ENCODE measurements at regions not wholly inside any gene's neighbourhood (a gene's known extent, or its start where the extent isn't known, plus 50 kb on each side); places are given as distances from the start of the nearest gene placed in this dataset.
"Not testable (repeated sequence)": the region's sequence is repeated elsewhere in the genome, so short reads cannot be mapped to it uniquely, and the experiment has no call there.

DNA sequence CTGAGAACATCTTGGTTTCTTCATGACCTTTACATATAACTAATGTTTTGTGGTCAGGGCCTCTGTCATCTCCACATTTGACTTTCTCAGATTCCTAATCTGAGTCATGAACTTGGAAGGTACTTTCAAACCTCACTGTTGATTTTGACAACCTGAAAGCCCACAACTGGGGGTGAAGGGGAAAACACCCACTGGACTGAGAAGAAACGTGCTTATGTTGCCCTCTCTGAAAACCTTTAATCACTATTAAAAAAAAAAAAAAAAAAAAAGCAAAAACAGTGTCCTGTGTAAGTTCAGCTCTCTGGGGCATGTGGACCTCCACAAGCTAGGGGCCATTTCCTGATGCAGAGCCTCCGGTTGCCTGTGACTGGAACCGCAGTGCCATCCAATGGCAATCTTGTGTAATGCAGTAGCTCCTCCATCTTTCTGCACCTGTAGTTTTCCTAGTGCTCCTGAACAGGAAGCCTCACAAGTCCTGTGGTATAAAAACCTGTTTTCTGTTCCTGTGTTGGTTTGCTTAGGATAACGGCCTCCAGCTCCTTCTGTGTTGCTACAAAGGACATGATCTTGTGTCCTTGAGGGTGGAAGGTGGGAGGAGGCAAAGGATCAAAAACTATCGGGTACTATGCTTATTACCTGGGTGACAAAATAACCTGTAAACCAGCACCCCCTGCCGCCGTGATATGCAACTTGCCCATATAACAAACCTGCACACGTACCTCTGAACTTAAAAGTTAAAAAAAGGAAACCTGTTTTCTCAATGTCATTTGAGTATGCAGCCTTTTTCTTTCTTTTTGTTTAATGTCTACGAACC is 124.5 kb downstream of the ZNF648 start:
- Histone ChIP-seq H3K79me2 (ENCODE audit: low read length) (no peaks in the 10 kb centered on the region), H3K27me3 (ENCODE audit: low read length) (no peaks in the 10 kb centered on the region), H3K36me3 (ENCODE audit: insufficient read depth, low read length) (no peaks in the 10 kb centered on the region), H3K27ac (ENCODE audit: low read length) (no peak overlapping the region), H2AFZ (ENCODE audit: low read length) (no peak overlapping the region), H3K9me3 (ENCODE audit: low read length) (no peaks in the 10 kb centered on the region), H3K4me3 (ENCODE audit: low read length) (no peak overlapping the region), H3K9ac (ENCODE audit: low read length) (no peak overlapping the region), H3K4me1 (ENCODE audit: low read length) (no peaks in the 10 kb centered on the region), H4K20me1 (ENCODE audit: insufficient read depth, low read depth, low read length) (no peaks in the 10 kb centered on the region), H3K9me2 (replicated peaks; ENCODE audit: insufficient read depth, low read length) (no peaks in the 10 kb centered on the region), H3K4me2 (ENCODE audit: low read depth, low read length, poor library complexity, severe bottlenecking) (no peak overlapping the region)
- DNase-seq = peak; percentile 83

- Histone ChIP-seq H3K4me3 (ENCODE audit: low read length) (no peak overlapping the region), H2AFZ (ENCODE audit: low read length) (no peak overlapping the region), H3K27me3 (ENCODE audit: low read length) (no peaks in the 10 kb centered on the region), H3K4me1 (ENCODE audit: low read length) (no peaks in the 10 kb centered on the region), H3K9me3 (ENCODE audit: low read length) (no peaks in the 10 kb centered on the region), H3K9ac (ENCODE audit: low read length) (no peak overlapping the region), H3K27ac (ENCODE audit: low read length) (no peak overlapping the region), H3K36me3 (ENCODE audit: insufficient read depth, low read length) (no peaks in the 10 kb centered on the region), H4K20me1 (ENCODE audit: insufficient read depth, low read depth, low read length) (no peaks in the 10 kb centered on the region), H3K4me2 (ENCODE audit: low read depth, low read length, poor library complexity, severe bottlenecking) (no peak overlapping the region), H3K79me2 (ENCODE audit: low read length) (no peaks in the 10 kb centered on the region), H3K9me2 (replicated peaks; ENCODE audit: insufficient read depth, low read length) (no peaks in the 10 kb centered on the region)
- no peak for DNase-seq
These were observed 125.2 kb downstream of the ZNF648 start for GRCh38 chr1:181936269-181936668.

DNA sequence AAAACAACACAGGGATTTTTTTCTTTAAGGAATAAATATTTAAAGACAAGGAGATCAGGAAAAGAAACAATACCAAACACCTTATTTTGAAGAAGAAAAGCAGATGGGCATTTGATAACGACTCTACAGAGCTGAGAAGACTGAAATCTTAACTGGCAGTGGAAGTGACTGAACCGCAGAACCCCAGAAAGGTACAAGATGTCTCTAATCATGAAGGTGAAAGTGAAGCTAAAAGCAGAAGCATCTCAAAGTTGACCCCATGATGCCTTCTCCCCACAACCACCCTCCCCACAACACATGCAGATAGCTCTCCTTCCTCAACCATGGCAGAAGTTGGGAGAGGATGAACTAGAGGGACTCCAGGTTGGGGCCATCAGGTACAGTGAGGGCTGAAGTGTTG is 129.6 kb downstream of the ZNF648 start:
- Histone ChIP-seq H3K4me2 (ENCODE audit: low read depth, low read length, poor library complexity, severe bottlenecking) (no peak overlapping the region), H2AFZ (ENCODE audit: low read length) (no peak overlapping the region), H3K4me3 (ENCODE audit: low read length) (no peak overlapping the region)

GRCh38 chr1:181930187-181930586 is 131.3 kb downstream of the ZNF648 start:
- H3K4me2 ChIP-seq (ENCODE audit: low read depth, low read length, poor library complexity, severe bottlenecking) = no peak overlapping the region
- no peaks in the 10 kb centered on the region for H4K20me1 ChIP-seq (ENCODE audit: insufficient read depth, low read depth, low read length)
- no peak for DNase-seq
- H3K9me3 ChIP-seq (ENCODE audit: low read length) = no peaks in the 10 kb centered on the region
- H2AFZ ChIP-seq (ENCODE audit: low read length) = no peak overlapping the region
- H3K79me2 ChIP-seq (ENCODE audit: low read length) = no peaks in the 10 kb centered on the region
- H3K9ac ChIP-seq (ENCODE audit: low read length) = no peak overlapping the region
- H3K9me2 ChIP-seq (replicated peaks; ENCODE audit: insufficient read depth, low read length) = no peaks in the 10 kb centered on the region
- H3K36me3 ChIP-seq (ENCODE audit: insufficient read depth, low read length) = no peaks in the 10 kb centered on the region
- H3K4me1 ChIP-seq (ENCODE audit: low read length) = no peaks in the 10 kb centered on the region
- H3K27ac ChIP-seq (ENCODE audit: low read length) = no peak overlapping the region
- no peaks in the 10 kb centered on the region for H3K27me3 ChIP-seq (ENCODE audit: low read length)
- H3K4me3 ChIP-seq (ENCODE audit: low read length) = no peak overlapping the region

More for the DNA sequence above, 129.6 kb downstream of the ZNF648 start:
- no peaks in the 10 kb centered on the region for H3K27me3 ChIP-seq (ENCODE audit: low read length)
- no peaks in the 10 kb centered on the region for H3K36me3 ChIP-seq (ENCODE audit: insufficient read depth, low read length)
- no peaks in the 10 kb centered on the region for H3K9me2 ChIP-seq (replicated peaks; ENCODE audit: insufficient read depth, low read length)
- H3K27ac ChIP-seq (ENCODE audit: low read length) = no peak overlapping the region
- no peaks in the 10 kb centered on the region for H4K20me1 ChIP-seq (ENCODE audit: insufficient read depth, low read depth, low read length)
- DNase-seq = no peak
- H3K9me3 ChIP-seq (ENCODE audit: low read length) = no peaks in the 10 kb centered on the region
- H3K4me1 ChIP-seq (ENCODE audit: low read length) = no peaks in the 10 kb centered on the region
- no peaks in the 10 kb centered on the region for H3K79me2 ChIP-seq (ENCODE audit: low read length)
- no peak overlapping the region for H3K9ac ChIP-seq (ENCODE audit: low read length)

DNA sequence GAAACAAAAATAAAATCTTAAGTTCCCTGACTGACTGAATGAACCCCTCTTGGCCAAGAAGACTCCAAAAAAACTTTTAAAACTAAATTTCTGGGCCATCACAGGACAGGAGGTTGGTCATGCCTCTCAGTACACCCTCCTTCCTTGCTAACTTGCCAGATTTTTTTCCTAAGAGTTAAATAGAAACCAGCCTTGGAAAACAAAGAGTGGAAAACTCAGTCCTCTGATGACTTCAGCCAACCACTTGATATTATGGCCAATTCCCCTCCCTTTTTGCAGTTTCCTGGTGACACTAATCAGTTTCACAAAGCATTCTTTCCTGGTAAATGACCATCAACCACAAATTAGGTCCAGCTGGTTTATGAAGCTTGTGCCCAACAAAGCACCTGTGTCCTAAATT is 134.8 kb downstream of the ZNF648 start:
- no peak for DNase-seq
- Histone ChIP-seq H3K36me3 (ENCODE audit: insufficient read depth, low read length) (no peaks in the 10 kb centered on the region), H3K4me3 (ENCODE audit: low read length) (no peak overlapping the region), H3K9me3 (ENCODE audit: low read length) (no peaks in the 10 kb centered on the region), H3K9me2 (replicated peaks; ENCODE audit: insufficient read depth, low read length) (no peaks in the 10 kb centered on the region), H3K79me2 (ENCODE audit: low read length) (no peaks in the 10 kb centered on the region), H3K9ac (ENCODE audit: low read length) (no peak overlapping the region), H3K4me1 (ENCODE audit: low read length) (no peaks in the 10 kb centered on the region), H3K4me2 (ENCODE audit: low read depth, low read length, poor library complexity, severe bottlenecking) (no peak overlapping the region), H4K20me1 (ENCODE audit: insufficient read depth, low read depth, low read length) (no peaks in the 10 kb centered on the region), H3K27ac (ENCODE audit: low read length) (no peak overlapping the region), H2AFZ (ENCODE audit: low read length) (no peak overlapping the region), H3K27me3 (ENCODE audit: low read length) (no peaks in the 10 kb centered on the region)

DNA sequence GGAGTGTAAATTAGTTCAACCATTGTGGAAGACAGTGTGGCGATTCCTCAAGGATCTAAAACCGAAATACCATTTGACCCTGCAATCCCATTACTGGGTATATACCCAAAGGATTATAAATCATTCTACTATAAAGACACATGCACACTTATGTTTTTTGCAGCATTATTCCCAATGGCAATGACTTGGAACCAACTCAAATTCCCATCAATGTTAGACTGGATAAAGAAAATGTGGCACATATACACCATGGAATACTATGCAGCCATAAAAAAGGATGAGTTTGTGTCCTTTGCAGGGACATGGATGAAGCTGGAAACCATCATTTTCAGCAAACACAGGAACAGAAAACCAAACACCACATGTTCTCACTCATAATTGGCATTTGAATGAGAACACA is 137.5 kb downstream of the ZNF648 start:
- H3K9me3 ChIP-seq (ENCODE audit: low read length); H3K79me2 ChIP-seq (ENCODE audit: low read length); H3K9ac ChIP-seq (ENCODE audit: low read length); H4K20me1 ChIP-seq (ENCODE audit: insufficient read depth, low read depth, low read length); DNase-seq; H3K4me2 ChIP-seq (ENCODE audit: low read depth, low read length, poor library complexity, severe bottlenecking); H3K4me3 ChIP-seq (ENCODE audit: low read length); H2AFZ ChIP-seq (ENCODE audit: low read length); H3K4me1 ChIP-seq (ENCODE audit: low read length); H3K27ac ChIP-seq (ENCODE audit: low read length); H3K9me2 ChIP-seq (replicated peaks; ENCODE audit: insufficient read depth, low read length); H3K27me3 ChIP-seq (ENCODE audit: low read length); H3K36me3 ChIP-seq (ENCODE audit: insufficient read depth, low read length): not testable (repeated sequence)

DNA sequence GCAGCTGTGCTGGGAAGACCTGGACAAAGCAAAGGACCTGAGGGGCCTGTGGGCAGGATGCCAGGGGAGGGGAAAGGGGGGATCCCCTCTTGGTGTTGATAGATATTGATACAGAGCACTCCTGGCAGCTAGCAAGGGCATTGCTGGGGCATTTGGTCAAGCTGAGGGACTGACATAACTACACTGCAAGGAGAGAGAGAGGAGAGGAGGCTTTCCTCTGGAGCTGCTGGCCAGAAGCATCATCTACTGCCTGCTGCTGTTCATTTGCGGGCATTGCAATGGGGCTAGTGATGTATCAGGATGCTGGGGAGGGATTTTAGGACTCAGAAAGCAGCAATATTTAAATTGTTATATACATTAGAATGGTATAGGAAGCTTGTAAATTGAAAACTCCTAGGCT is 142.0 kb downstream of the ZNF648 start:
- Histone ChIP-seq H3K9me2 (replicated peaks; ENCODE audit: insufficient read depth, low read length) (no peaks in the 10 kb centered on the region), H3K9ac (ENCODE audit: low read length) (no peak overlapping the region), H3K27me3 (ENCODE audit: low read length) (no peaks in the 10 kb centered on the region), H2AFZ (ENCODE audit: low read length) (no peak overlapping the region), H3K27ac (ENCODE audit: low read length) (no peak overlapping the region), H3K36me3 (ENCODE audit: insufficient read depth, low read length) (no peaks in the 10 kb centered on the region), H3K4me1 (ENCODE audit: low read length) (no peaks in the 10 kb centered on the region), H3K4me2 (ENCODE audit: low read depth, low read length, poor library complexity, severe bottlenecking) (no peak overlapping the region), H4K20me1 (ENCODE audit: insufficient read depth, low read depth, low read length) (no peaks in the 10 kb centered on the region), H3K9me3 (ENCODE audit: low read length) (no peaks in the 10 kb centered on the region), H3K4me3 (ENCODE audit: low read length) (no peak overlapping the region), H3K79me2 (ENCODE audit: low read length) (no peaks in the 10 kb centered on the region)
- no peak for DNase-seq

DNA sequence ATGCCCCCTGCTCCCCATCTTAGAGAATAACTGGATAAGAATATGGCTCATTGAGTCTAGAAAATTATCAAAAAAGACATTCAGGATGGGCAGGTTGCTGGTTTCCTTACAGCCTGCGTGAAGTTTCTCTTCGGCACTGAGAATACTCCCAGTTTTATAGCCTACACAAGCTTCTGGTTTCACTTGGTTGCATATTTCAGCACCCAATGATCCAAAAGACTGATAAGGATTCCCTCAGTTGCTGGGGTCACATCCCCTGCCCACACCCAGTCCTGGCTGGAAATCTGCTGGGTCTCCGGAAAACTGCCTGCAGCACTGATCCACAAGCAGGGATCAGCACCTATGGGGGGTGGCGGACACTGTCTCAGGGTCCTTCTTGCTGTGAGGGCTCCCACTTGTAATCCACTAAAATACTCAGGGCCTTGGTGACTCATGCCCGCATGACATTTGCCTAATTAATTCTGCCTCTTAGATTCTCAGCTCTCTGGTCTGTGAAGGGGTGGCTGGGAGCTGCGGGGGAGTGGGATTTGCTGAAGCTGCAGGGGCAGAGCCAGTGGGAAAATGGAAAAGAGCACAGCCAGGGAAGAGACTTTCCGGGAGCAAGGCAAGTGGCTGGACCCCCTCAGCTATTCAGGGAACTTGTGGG is 142.5 kb downstream of the ZNF648 start:
- Histone ChIP-seq H3K36me3 (ENCODE audit: insufficient read depth, low read length) (no peaks in the 10 kb centered on the region), H4K20me1 (ENCODE audit: insufficient read depth, low read depth, low read length) (no peaks in the 10 kb centered on the region), H3K9me3 (ENCODE audit: low read length) (no peaks in the 10 kb centered on the region), H3K9ac (ENCODE audit: low read length) (no peak overlapping the region), H3K27ac (ENCODE audit: low read length) (no peak overlapping the region), H3K4me2 (ENCODE audit: low read depth, low read length, poor library complexity, severe bottlenecking) (no peak overlapping the region), H3K4me1 (ENCODE audit: low read length) (no peaks in the 10 kb centered on the region), H3K79me2 (ENCODE audit: low read length) (no peaks in the 10 kb centered on the region), H3K9me2 (replicated peaks; ENCODE audit: insufficient read depth, low read length) (no peaks in the 10 kb centered on the region), H3K4me3 (ENCODE audit: low read length) (no peak overlapping the region), H2AFZ (ENCODE audit: low read length) (no peak overlapping the region), H3K27me3 (ENCODE audit: low read length) (no peaks in the 10 kb centered on the region)
- DNase-seq = no peak

Measured in Karpas-422 (cell line).